Stimulated activated CD8-positive, alpha-beta memory T cell treated with anti-CD3 and anti-CD28 coated beads, Interleukin-7, amount 100 ng/mL, for 24 hours (primary cell): ENCODE measurements at regions not wholly inside any gene's neighbourhood (a gene's known extent, or its start where the extent isn't known, plus 50 kb on each side); places are given as distances from the start of the nearest gene placed in this dataset.

Experiments
- DNase-seq: peaks from one replicate; pipeline ENCODE4 v3.0.0-alpha.2; 2020; ENCODE audit warnings: low read depth

DNA sequence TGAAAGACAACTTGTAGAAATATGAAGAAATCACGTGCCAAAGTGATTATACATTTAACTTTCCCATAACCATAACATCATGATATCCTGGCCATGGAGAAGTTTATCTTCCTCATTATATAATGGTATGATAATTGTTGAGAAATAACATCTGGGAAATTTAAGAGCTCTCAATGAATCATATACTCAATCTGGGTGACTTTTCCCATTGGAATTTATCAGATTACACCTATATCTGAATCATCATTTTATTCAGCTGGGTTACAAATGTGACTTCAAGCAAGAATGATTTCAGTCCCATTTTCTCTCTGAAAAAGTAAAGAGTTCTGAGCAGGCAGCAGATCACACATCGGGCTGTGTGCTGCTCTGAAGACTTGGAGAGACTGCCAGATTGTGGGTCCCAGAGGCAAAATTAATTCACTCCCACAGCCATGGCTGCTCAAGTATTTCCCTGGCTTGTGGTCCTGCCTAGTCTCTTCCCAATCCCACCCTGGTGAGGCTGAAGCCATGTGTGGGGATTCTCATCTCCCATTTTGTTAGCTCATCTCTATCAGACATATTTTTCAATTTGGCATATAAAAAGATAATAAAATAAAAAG is 278.0 kb downstream of the MRPL39 start:
- no peak for DNase-seq

DNA sequence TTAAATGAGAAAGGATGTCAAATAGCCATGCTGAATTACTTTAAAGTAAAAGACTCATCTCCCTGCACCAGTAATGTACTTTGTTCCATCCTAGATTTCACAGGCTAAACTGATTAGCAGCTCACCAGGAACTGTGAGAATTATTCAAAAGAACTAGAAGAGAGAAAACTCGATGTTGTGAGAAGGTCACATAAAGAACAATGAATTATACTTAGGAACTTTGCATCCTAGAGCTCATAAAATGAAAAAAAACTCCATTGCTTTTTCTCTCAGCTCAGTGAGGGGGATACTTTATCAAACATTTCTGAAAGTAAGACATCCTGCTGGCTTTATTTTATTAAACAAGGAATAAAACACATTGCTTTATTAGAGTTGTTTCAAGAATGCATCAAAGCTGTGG is 278.5 kb downstream of the MRPL39 start:
- no peak for DNase-seq

DNA sequence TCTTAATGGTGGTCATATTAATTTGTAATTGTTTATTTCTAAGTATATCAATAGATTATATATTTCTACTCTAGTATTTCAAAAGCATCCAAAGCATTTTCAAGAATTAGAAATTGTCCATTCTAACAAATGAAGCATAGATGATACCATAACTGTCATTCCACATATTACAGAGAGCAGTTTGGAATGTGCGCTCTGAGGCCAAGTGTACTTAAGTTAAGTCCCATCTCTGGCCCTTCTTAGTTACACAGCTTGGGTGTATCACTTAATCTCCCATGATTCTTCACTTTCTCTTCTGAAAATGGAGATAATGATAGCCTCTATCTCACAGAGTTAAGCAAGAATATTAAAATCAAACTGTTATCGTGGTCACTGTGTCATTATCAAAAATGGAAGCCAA is 281.1 kb downstream of the MRPL39 start:
- no peak for DNase-seq

DNA sequence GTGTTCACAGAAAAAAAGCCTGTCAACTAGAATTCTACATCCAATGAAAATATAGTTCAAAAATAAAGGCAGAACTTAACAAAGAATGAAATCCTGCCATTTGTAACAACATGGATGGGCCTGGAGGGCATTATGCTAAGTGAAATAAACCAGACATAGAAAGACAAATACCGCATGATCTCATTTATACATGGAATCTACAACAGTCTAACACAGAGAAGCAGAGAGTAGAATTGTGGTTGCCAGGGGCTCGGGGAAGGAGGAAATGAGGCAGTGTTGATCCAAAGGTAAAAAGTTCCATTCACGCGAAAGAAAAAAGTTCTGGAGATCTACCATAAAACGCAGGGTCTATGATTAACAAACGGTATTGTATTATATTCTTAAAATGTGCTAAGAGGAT is 282.6 kb downstream of the MRPL39 start:
- no peak for DNase-seq

DNA sequence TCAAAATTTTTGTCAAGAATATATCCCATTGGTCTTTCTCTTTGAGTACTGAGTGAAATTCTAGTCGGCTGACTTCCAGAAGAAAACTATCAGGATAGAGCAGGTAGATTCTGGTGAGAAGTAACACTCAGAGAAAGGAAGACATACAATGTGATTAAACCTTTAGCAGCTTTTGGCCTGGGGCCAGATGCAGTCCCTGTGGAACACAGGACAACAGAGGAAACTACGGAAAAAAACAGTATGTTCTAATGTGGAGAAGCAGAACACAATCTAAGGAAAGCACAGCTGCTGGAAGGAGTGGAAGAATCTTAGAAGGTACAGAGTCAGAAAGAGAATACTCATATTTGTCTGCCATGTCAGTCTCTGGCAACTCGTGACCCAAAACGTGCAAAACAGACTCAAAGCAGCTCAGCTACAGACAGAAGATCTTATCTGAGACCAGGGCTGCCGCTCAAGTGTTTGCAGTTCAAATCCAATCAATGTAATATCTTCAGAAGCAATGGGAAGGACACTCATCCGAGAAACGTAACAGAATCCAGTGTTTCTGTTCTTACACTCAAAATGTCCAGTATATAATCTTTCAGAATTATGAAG is 283.8 kb downstream of the MRPL39 start:
- no peak for DNase-seq

DNA sequence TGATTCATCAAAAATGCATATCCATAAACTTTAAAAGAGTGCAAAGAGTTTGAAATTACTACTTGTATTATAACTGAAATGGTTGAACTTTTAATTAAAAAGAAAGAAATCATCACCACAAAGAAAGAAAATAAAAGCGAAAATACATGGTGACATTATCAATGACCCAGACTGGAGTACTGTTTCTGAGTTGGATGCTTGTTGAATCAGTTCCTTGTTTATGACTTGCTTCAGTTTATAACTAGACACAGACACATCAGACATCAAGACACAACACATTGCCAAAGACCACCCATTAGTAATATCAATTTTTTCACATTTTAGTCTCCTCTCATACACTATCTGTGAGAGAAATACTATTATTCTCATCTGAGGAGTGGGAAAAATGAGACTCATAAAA is 293.0 kb downstream of the MRPL39 start:
- DNase-seq, result no peak

DNA sequence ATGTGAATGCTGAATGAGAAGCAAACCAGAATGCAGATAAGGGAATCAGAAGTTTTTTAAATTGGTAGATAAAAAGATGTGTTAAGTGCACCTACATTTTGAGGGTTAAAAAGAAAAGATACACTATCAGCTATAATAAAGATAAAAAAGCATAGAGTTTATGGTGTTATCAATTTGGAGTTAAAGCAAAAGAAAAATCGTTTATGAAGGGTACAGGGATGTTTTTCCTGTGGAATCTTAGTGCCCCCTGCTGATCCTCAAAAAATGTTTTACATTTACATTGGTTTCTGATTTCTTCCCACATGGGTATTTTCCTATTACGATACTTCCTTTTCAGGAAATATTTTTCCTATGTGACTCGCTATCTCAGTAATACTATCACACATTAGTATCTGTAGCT is 293.5 kb downstream of the MRPL39 start:
- DNase-seq, result no peak

DNA sequence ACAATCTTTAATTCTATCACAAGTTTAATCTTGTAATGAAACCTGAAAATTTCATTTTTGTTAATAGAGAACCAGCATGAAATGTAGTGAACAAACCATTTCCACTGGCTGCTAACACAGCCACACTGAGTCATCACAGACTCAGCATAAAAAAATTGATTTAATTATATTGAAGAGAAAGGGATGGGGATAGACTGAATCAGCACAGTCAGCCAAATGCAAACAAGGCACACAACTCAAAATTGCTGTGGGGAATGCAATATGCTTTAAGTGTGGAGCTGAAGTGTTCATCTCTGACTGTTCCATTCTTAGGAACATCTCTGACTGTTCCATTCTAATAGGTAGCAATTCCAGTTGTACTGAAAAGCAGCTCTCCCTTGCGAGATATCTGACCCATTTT is 299.8 kb downstream of the MRPL39 start:
- DNase-seq, result no peak

DNA sequence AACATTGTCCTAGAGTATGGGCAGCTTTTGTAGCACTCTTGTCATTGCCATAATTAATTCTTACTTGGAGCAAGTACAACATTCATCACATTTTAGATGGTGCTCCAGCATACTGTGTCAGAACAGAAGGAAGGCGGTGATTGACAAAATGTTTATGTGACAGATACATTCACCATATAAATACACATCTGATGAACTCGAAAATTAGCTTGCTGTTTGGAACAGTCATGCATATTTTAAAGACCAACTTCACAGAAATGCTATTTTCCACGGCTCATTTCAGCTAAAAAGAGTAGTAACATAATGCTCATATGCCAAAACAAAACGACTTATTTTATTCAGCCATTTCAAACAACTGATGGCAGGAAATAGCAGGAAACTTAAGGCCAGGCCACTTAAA is 302.7 kb downstream of the MRPL39 start:
- no peak for DNase-seq

DNA sequence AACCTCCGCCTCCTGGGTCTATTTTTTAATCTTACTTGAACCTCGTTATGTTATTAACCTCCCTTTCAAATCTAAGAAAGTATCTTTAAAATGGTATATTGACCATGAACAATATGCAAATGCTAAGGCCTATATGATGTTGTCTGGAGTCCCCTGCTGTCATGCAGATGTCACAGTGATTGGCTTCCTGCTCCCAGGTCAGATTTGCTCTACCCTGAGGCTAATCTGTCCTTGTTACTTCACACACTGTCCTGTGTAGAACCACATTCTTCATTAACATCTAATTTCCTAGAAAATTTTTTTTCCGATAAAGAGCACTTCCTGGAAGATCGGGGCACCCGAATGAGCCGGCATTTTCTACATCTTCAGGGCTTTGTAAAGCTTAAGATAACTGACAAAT is 306.6 kb downstream of the MRPL39 start:
- no peak for DNase-seq

DNA sequence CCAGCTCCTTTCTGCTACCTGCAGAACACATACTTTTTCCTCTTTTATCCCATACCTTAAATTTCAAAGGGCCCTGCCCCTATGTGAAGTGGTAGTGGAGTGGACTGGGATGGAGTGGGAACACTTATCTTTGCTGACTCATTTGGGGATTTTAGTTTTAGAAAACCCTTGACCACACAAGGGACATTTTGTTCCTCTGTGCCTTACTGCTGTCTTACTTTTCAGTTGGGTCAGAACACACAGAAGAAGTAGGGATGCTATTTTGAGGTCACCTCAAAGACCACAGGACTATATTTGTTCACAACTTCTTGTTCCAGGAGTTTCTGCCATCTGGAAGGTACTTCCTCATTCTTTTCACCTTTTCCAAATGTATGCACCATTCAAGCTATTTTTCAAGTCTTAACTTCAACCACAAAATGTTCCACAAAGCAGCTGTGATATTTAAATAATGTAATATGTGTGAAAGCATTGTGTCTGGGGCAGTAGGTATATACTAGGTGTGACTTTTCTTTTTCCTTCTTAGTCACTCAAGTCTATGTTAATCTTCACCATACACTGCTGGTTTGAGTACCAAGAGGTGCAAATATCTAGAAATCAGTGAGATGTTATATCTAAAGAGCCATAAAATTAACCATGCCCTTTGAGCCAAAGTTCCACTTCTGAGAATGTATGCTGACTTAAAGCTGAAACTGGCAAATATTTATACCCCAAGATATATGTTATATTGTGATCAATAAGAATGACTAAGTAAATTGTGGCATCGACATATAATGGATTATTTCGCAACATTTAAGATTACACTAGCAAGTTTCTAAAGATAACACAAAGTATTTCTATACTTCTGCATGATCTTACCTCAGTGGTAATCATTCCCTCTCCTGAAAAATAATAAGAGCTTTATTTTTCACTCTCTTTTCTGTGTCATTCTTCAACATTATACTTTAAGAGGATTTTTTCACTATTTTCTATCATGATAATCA is 308.5 kb downstream of the MRPL39 start:
- DNase-seq, result no peak

DNA sequence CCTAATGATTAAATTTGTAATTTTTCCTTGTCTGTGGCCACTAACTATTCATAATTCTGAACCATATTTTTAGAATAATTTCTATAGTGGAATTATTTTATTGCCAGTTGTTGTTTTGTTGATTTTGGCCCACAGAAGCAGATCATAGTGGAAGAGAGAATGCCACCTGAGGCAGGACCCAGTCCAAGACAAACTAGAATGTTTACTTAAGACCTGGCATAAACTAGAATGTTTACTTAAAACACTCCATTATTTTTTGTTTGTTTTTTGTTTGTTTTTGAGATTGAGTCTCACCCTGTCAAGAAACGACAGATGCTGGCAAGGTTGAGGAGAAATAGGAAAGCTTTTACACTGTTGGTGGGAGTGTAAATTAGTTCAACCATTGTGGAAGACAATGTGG is 310.2 kb downstream of the MRPL39 start:
- no peak for DNase-seq

DNA sequence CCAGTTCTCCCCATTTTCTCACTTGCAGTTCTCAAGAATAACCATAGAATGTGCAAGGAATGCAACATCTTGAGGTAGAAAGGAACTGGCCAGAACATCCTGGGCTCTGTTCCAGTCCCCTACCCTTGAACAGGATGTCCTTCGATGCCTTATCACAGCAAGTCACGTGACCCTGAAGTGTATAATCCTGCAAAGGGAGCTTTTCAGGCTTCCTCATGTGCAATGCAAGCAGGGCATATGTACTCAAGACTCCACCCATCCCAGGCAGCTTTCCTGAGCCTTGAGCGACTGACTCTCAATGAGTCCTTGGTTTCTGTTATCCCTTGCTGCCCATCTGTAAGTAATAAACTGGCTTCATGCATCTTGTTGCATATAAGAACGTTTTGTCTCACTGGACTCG is 311.0 kb downstream of the MRPL39 start:
- no peak for DNase-seq

DNA sequence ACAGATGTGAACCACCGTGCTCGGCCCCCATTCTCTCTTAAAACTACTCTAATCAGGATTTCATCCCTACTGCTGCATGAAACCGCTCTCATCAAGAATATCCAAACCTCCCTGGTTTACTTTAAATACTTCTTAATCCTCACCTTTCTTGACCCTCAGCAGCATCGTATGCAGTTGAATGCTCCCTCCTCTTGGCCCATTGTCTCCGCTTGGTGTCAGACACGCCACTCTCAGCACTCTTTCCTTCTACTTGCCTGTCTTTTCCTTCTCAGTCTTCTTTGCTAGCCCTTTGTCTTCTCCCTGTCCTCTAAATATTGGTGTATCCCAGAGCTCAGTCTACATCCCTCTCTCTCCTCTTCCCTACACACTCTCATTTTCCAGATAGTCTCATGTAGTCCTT is 314.9 kb downstream of the MRPL39 start:
- no peak for DNase-seq

DNA sequence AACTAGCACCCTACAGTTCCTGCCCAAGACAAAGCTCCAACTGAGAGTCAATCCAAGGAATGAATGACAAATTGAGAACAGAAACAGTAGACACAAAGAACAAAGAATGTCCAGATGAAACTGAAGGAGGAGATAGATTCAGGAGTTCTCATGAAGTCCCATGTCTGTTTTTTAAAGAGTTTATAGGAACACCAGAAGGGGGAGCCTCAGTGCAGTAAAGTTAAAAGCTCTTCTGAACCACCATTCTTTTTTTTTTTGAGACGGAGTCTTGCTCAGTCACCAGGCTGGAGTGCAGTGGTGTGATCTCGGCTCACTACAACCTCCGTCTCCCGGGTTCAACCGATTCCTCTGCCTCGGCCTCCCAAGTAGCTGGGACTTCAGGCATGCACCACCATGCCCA is 323.6 kb downstream of the MRPL39 start:
- DNase-seq, result no peak

DNA sequence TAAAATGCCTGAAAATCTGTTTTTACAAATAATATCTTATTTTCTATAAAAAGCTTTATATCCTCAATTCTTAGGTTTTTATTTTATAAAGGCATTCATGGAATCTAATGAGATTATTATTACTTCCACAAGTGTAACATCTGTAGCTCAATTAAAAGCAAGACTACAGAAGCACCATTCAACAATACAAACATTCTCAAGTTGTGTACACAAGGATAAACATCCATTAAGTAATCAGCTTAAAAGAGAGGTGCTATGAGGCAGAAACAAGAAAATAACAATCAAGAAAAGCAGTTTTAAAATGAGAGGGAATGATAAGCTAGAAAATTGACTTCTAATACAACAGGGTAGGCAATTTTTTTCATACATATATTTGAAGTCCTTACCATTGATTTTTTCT is 326.1 kb downstream of the MRPL39 start:
- DNase-seq, result no peak

DNA sequence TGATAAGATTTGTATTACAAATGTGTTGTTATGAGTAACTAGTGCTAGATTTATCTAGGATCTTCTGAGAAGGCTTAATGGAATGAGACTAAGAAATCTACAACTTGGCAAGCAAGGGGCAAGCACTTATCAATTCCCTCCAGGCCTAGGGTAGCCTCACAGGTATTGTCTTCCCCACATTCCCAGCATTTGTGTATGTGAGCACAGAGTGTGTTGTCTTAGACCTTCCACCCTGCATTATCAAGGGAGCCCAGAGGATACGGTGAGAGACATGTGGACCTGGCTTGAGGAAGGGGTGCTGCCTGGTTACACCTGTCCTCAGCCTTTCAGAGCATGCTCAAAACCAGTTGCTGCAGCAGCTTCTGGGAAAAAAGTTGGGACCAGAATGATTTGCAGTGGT is 327.2 kb downstream of the MRPL39 start:
- DNase-seq, result no peak

DNA sequence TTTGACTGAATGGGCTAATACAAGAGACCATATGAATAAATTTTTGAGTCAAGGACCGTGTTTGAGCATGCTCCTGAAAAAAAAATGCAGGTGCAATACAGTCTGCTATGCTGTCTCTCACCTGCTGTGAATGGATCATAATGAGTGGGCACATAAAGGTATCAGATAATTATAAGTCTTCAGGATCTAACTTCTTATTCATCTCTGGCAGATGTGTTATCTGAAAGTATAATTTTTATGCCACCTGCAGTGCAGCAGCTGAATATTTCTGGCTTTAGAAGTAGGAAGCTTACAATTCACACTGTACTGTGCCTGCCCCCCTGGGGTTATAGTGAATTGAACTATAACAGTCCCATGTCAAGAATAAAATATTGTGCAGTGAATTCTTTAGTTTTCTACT is 333.3 kb downstream of the MRPL39 start:
- no peak for DNase-seq

DNA sequence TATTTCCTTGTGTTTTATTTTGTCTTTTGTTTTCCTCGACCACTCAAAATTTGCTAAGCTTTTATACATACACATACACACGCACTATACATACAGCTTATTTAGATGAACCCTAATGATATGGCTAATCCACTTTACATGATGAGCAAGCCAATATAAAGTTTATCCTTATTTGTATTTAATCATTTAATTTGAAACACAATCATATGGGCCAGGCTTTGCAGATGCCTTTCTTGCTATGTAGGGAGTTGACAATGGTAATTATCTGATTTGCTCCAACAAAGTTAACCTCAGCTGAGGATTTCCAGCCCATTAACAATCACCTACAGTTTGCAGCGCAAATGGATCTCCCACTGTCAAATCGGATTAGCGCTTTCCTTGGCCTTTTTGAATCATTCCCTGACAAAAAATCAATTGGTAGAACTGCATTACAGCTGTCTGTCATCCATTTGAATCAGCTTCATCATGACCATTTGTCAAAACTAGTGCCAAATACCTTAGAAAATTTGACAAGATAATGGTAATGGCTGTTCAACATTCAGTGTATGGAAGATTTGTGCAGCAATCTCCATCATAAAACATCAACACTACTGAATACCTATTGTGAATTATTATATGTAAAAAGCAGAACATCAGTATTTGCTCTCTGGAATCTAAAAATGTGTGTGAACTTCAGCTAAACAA is 352.6 kb downstream of the MRPL39 start:
- DNase-seq, result no peak

DNA sequence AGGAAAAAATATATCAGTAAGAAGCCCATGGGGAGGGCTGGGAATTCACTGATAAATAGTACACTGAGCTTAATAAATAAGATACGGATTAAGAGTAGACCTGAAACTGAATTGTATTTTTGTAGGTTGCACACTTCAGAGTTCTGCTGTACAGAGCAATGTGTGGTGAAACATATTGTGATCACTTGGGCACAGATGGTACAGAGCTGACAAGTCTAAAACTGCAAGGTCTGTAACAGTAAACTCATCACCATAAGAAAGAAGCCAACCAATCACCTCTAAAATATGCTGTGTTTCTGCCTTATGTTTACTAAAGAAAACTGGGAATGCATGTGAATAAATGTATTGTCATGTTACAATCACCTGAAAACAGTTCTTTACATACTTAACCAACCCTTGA is 360.7 kb downstream of the MRPL39 start:
- no peak for DNase-seq

DNA sequence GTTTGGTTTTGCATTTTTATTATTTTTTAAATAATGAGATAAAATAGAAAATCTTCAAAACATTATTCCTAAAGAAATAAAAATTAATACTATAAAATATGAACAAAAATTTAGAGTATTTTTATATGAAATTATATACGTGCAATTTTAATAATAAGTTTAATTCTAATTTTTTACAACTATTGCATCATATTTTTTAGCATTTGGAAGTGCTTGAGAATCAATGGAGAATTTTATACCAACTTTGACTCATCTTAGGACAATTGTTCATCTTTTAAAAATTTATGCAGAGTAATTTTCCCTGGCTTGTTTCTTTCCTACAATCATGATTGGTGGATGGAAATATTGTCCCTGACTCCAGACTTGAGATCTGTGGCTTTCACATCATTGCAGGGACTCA is 362.5 kb downstream of the MRPL39 start:
- DNase-seq, result no peak

DNA sequence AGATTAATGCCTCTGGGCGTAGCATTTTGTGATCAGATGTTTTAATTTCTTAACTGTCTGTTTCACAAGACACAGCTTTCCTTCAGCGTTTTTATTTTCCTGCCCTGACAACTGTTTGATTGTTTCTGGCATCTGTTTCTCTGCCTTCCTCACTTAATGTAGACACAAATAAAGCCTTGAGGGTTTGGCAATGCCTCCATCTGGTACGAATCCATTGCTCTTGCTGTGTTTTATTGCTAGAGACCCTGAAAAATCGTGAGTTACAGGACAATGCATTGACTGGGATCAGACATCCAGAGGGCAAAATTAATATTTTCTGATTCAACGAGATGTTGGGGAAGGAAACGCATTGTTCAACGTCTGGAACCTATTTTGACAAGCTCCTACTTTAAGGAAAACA is 363.5 kb downstream of the MRPL39 start:
- DNase-seq, result no peak

DNA sequence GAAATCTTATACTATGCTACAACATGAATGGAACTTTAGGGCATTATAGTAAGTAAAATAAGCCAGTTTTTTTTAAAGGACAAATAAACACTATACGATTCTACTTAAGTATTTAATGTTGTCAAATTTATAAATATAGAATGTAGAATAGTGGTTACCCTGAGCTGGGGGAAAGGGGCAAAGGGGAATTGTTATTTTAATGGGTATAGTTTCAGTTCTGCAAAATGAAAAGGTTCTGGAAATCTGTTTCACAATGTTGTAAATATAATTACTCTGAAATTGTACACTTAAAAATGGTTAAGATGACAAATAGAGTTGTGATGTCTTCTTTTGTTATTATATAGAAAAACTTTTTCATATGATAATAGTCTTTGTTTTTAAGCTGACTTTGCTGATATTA is 366.3 kb downstream of the MRPL39 start:
- DNase-seq, result no peak
